22Rv1 (cell line): ENCODE measurements at regions not wholly inside any gene's neighbourhood (a gene's known extent, or its start where the extent isn't known, plus 50 kb on each side); places are given as distances from the start of the nearest gene placed in this dataset.

Source experiments
- CTCF ChIP-seq: fragments of 450-650 bp; IDR thresholded peaks from 2 replicates; pipeline ENCODE4 v1.5.1; 2017; ENCODE audit warnings: mild to moderate bottlenecking
- ZFX ChIP-seq: fragments of 450-650 bp; IDR thresholded peaks from 2 replicates; pipeline ENCODE4 v1.6.1; 2017; ENCODE audit warnings: antibody characterized with exemption, borderline replicate concordance

DNA sequence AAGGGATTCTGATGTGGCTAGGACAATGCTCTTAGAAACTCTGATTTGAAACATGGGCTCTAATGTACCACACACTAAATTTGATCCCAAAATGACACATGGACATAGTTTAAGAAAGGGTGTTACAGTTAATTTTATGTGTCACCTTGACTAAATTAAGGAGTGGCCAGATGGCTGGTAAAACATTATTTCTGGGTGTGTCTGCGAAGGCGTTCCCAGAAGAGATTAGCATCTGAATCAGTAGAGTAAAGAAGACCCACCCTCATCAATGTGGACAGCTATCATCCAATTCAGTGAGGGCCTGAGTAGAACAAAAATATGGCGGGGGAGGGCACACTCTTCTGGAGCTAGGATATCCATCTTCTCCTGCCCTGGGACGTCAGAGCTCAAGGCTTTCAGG lies 283.1 kb upstream of the CHAC2 start:
- TF ChIP-seq CTCF = no peak
- TF ChIP-seq ZFX = no peak
